ENCODE measurements at regions not wholly inside any gene's neighbourhood (a gene's known extent, or its start where the extent isn't known, plus 50 kb on each side); places are given as distances from the start of the nearest gene placed in this dataset.

GRCh38 chr10:2963889-2964631 is 103.3 kb upstream of the PFKP start:
- no peak for TF ChIP-seq CTCF (IDR thresholded peaks at IDR 0.05; ENCODE audit: extremely low read depth, missing control alignments)
- DNase-seq (ENCODE audit: low spot score), result no peak

- no peak for TF ChIP-seq CTCF (IDR thresholded peaks at IDR 0.05; ENCODE audit: extremely low read depth, missing control alignments)
- no peak for DNase-seq (ENCODE audit: low spot score)
These were observed 105.2 kb upstream of the PFKP start for GRCh38 chr10:2962194-2962593.

- no peak for TF ChIP-seq CTCF (IDR thresholded peaks at IDR 0.05; ENCODE audit: extremely low read depth, missing control alignments)
These were observed 108.7 kb upstream of the PFKP start for GRCh38 chr10:2958659-2959058.

GRCh38 chr10:2957785-2958184 is 109.6 kb upstream of the PFKP start:
- TF ChIP-seq CTCF (IDR thresholded peaks at IDR 0.05; ENCODE audit: extremely low read depth, missing control alignments), result no peak
- DNase-seq (ENCODE audit: low spot score), result no peak

More at GRCh38 chr10:2958659-2959058, 108.7 kb upstream of the PFKP start:
- DNase-seq (ENCODE audit: low spot score), result no peak

GRCh38 chr10:2955064-2955463 is 112.3 kb upstream of the PFKP start:
- no peak for TF ChIP-seq CTCF (IDR thresholded peaks at IDR 0.05; ENCODE audit: extremely low read depth, missing control alignments)

GRCh38 chr10:2953495-2953894 is 113.9 kb upstream of the PFKP start:
- TF ChIP-seq CTCF (IDR thresholded peaks at IDR 0.05; ENCODE audit: extremely low read depth, missing control alignments), result no peak
- no peak for DNase-seq (ENCODE audit: low spot score)

More at GRCh38 chr10:2955064-2955463, 112.3 kb upstream of the PFKP start:
- no peak for DNase-seq (ENCODE audit: low spot score)

DNA sequence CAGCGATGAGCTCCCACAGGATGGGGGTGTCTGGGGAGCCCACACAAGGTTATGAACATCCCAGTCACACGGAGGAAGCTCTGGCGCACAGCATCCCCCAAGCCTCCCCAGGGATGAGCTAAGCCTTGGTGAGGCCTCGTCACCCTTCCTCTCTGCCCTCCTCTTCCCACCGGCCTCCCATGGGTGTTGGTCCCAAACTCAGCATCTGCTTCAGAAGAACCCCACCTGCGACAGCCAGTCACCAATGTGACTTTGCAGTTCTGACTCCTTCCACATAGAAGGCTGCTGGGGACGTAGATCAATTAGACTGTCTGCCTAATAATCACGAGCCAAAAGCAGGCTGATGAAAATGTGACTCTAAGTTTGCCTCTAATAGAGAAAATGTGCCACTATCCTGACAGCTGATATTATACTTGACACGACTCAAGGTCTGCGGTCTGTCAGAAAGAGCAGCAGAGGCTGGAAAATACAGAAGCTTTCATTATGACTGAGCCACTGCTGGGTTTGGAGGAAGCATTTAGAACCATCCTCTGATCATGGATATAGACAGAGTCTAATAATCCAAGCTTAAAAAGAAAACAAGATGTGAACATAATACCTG is 116.0 kb upstream of the PFKP start:
- no peak for DNase-seq (ENCODE audit: low spot score)
- no peak for TF ChIP-seq CTCF (IDR thresholded peaks at IDR 0.05; ENCODE audit: extremely low read depth, missing control alignments)

Data from GM20000 (cell line).